ENCODE measurements at regions not wholly inside any gene's neighbourhood (a gene's known extent, or its start where the extent isn't known, plus 50 kb on each side); places are given as distances from the start of the nearest gene placed in this dataset.
"Not testable (repeated sequence)": the region's sequence is repeated elsewhere in the genome, so short reads cannot be mapped to it uniquely, and the experiment has no call there.

GRCh38 chr12:90543841-90544240, 411.1 kb downstream of the CCER1 start:
- Histone ChIP-seq H3K4me1 (ENCODE audit: control insufficient read depth in 1 of 2, insufficient read depth in 2 of 2, low read length in 2 of 2) (no peaks in the 10 kb centered on the region), H3K27ac (ENCODE audit: low read length) (no peak overlapping the region), H3K36me3 (ENCODE audit: control insufficient read depth in 1 of 2, insufficient read depth in 2 of 2, low read length in 2 of 2) (no peaks in the 10 kb centered on the region), H3K9me3 (ENCODE audit: control insufficient read depth in 1 of 2, low read length in 2 of 2) (no peaks in the 10 kb centered on the region), H3K27me3 (ENCODE audit: low read depth, low read length) (no peaks in the 10 kb centered on the region), H3K4me3 (ENCODE audit: low read depth in 1 of 2, low read length in 2 of 2) (no peak overlapping the region)

DNA sequence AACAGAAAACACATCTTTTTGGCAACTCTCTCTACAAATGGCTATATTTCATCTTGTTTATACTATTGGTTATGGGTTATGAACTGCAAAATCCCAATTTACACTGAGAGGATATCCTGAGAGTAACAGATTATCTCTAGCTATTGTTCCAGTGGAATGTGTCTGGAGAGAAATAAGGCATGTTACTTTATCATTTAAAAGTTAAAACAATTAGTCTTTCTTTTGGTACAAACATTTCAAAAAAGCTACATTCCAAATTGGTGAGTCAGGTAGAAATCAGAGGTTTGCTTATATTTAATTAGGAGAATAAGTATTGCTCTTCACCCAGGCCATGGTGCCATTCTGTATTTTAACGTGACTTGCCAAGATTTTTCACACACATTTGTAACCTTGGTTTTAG, 411.6 kb downstream of the CCER1 start:
- Histone ChIP-seq H3K27me3 (ENCODE audit: low read depth, low read length) (no peaks in the 10 kb centered on the region), H3K4me1 (ENCODE audit: control insufficient read depth in 1 of 2, insufficient read depth in 2 of 2, low read length in 2 of 2) (no peaks in the 10 kb centered on the region), H3K27ac (ENCODE audit: low read length) (no peak overlapping the region), H3K36me3 (ENCODE audit: control insufficient read depth in 1 of 2, insufficient read depth in 2 of 2, low read length in 2 of 2) (no peaks in the 10 kb centered on the region), H3K4me3 (ENCODE audit: low read depth in 1 of 2, low read length in 2 of 2) (no peak overlapping the region), H3K9me3 (ENCODE audit: control insufficient read depth in 1 of 2, low read length in 2 of 2) (no peaks in the 10 kb centered on the region)

DNA sequence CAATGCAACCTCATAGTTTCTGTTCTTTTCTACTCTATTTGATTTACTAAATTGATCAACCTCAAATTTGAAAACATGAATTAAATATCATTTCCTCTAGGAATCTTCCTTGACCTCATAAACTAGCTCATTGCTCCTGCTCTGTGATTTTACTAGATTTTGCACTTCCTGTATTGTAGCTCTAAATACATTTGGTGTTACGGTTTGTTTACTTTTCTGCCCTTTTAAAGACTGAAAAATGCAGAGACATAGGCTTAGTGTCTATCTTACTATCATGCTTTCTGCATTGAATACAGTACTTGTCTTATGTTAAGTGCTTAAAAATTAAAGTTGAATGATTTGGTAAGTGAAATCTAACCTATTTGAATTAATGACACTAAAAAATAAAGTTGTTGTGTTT, 412.1 kb downstream of the CCER1 start:
- not testable (repeated sequence) for H3K27ac ChIP-seq (ENCODE audit: low read length); H3K9me3 ChIP-seq (ENCODE audit: control insufficient read depth in 1 of 2, low read length in 2 of 2); H3K4me3 ChIP-seq (ENCODE audit: low read depth in 1 of 2, low read length in 2 of 2); H3K4me1 ChIP-seq (ENCODE audit: control insufficient read depth in 1 of 2, insufficient read depth in 2 of 2, low read length in 2 of 2); H3K36me3 ChIP-seq (ENCODE audit: control insufficient read depth in 1 of 2, insufficient read depth in 2 of 2, low read length in 2 of 2); H3K27me3 ChIP-seq (ENCODE audit: low read depth, low read length)

GRCh38 chr12:90533828-90534227, 421.1 kb downstream of the CCER1 start:
- not testable (repeated sequence) for H3K36me3 ChIP-seq (ENCODE audit: control insufficient read depth in 1 of 2, insufficient read depth in 2 of 2, low read length in 2 of 2); H3K9me3 ChIP-seq (ENCODE audit: control insufficient read depth in 1 of 2, low read length in 2 of 2); H3K27me3 ChIP-seq (ENCODE audit: low read depth, low read length); H3K27ac ChIP-seq (ENCODE audit: low read length); H3K4me3 ChIP-seq (ENCODE audit: low read depth in 1 of 2, low read length in 2 of 2); H3K4me1 ChIP-seq (ENCODE audit: control insufficient read depth in 1 of 2, insufficient read depth in 2 of 2, low read length in 2 of 2)

GRCh38 chr12:90520002-90520734, 434.8 kb downstream of the CCER1 start:
- peaks cover 0 to 5% of the 10 kb centered on the region in 2 donors for H3K4me1 ChIP-seq (ENCODE audit: control insufficient read depth in 1 of 2, insufficient read depth in 2 of 2, low read length in 2 of 2)
- H3K9me3 ChIP-seq (ENCODE audit: control insufficient read depth in 1 of 2, low read length in 2 of 2): no peaks in the 10 kb centered on the region
- H3K4me3 ChIP-seq (ENCODE audit: low read depth in 1 of 2, low read length in 2 of 2): no peak overlapping the region
- no peak overlapping the region for H3K27ac ChIP-seq (ENCODE audit: low read length)
- H3K36me3 ChIP-seq (ENCODE audit: control insufficient read depth in 1 of 2, insufficient read depth in 2 of 2, low read length in 2 of 2): no peaks in the 10 kb centered on the region
- H3K27me3 ChIP-seq (ENCODE audit: low read depth, low read length): no peaks in the 10 kb centered on the region

GRCh38 chr12:90519285-90519684, 435.7 kb downstream of the CCER1 start:
- H3K27me3 ChIP-seq (ENCODE audit: low read depth, low read length): no peaks in the 10 kb centered on the region
- peaks cover 0 to 13% of the 10 kb centered on the region in 2 donors for H3K4me1 ChIP-seq (ENCODE audit: control insufficient read depth in 1 of 2, insufficient read depth in 2 of 2, low read length in 2 of 2)
- H3K9me3 ChIP-seq (ENCODE audit: control insufficient read depth in 1 of 2, low read length in 2 of 2): no peaks in the 10 kb centered on the region
- H3K36me3 ChIP-seq (ENCODE audit: control insufficient read depth in 1 of 2, insufficient read depth in 2 of 2, low read length in 2 of 2): no peaks in the 10 kb centered on the region
- H3K27ac ChIP-seq (ENCODE audit: low read length): no peak overlapping the region
- no peak overlapping the region for H3K4me3 ChIP-seq (ENCODE audit: low read depth in 1 of 2, low read length in 2 of 2)

GRCh38 chr12:90515199-90516175, 439.5 kb downstream of the CCER1 start:
- H3K36me3 ChIP-seq (ENCODE audit: control insufficient read depth in 1 of 2, insufficient read depth in 2 of 2, low read length in 2 of 2): no peaks in the 10 kb centered on the region
- peaks cover 0 to 14% of the 10 kb centered on the region in 2 donors for H3K4me1 ChIP-seq (ENCODE audit: control insufficient read depth in 1 of 2, insufficient read depth in 2 of 2, low read length in 2 of 2)
- H3K27me3 ChIP-seq (ENCODE audit: low read depth, low read length): no peaks in the 10 kb centered on the region
- no peak overlapping the region for H3K4me3 ChIP-seq (ENCODE audit: low read depth in 1 of 2, low read length in 2 of 2)
- H3K9me3 ChIP-seq (ENCODE audit: control insufficient read depth in 1 of 2, low read length in 2 of 2): no peaks in the 10 kb centered on the region
- no peak overlapping the region for H3K27ac ChIP-seq (ENCODE audit: low read length)

DNA sequence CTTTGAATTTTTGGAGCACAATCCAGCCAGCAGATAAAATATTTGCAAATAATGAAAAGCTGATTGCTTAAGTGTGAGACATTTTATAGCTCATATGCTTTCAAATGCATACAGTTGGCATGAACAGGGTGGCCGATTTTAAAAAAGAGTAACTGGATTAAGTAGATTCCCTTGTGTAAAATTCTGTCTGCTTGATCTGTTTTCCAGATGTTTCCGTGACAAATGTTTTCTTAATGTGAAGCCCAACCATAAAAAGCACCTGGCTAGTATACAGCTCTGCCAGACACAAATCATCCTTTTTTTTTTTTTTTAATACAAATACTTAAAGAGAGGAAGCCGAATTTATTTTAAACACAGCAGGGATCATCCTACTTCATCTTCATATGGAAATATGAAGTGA, 440.7 kb downstream of the CCER1 start:
- no peaks in the 10 kb centered on the region for H3K9me3 ChIP-seq (ENCODE audit: control insufficient read depth in 1 of 2, low read length in 2 of 2)
- H3K27ac ChIP-seq (ENCODE audit: low read length): no peak overlapping the region
- H3K4me3 ChIP-seq (ENCODE audit: low read depth in 1 of 2, low read length in 2 of 2): no peak overlapping the region
- no peaks in the 10 kb centered on the region for H3K36me3 ChIP-seq (ENCODE audit: control insufficient read depth in 1 of 2, insufficient read depth in 2 of 2, low read length in 2 of 2)
- H3K4me1 ChIP-seq (ENCODE audit: control insufficient read depth in 1 of 2, insufficient read depth in 2 of 2, low read length in 2 of 2): peaks cover 0 to 14% of the 10 kb centered on the region in 2 donors
- H3K27me3 ChIP-seq (ENCODE audit: low read depth, low read length): no peaks in the 10 kb centered on the region

GRCh38 chr12:90512518-90512917, 442.5 kb downstream of the CCER1 start:
- Histone ChIP-seq H3K27me3 (ENCODE audit: low read depth, low read length) (no peaks in the 10 kb centered on the region), H3K36me3 (ENCODE audit: control insufficient read depth in 1 of 2, insufficient read depth in 2 of 2, low read length in 2 of 2) (no peaks in the 10 kb centered on the region)

GRCh38 chr12:90510948-90511347, 444.0 kb downstream of the CCER1 start:
- Histone ChIP-seq H3K36me3 (ENCODE audit: control insufficient read depth in 1 of 2, insufficient read depth in 2 of 2, low read length in 2 of 2) (no peaks in the 10 kb centered on the region), H3K4me3 (ENCODE audit: low read depth in 1 of 2, low read length in 2 of 2) (no peak overlapping the region), H3K9me3 (ENCODE audit: control insufficient read depth in 1 of 2, low read length in 2 of 2) (no peaks in the 10 kb centered on the region), H3K27me3 (ENCODE audit: low read depth, low read length) (no peaks in the 10 kb centered on the region), H3K27ac (ENCODE audit: low read length) (no peak overlapping the region), H3K4me1 (ENCODE audit: control insufficient read depth in 1 of 2, insufficient read depth in 2 of 2, low read length in 2 of 2) (peaks cover 0 to 13% of the 10 kb centered on the region in 2 donors)

More at GRCh38 chr12:90512518-90512917, 442.5 kb downstream of the CCER1 start:
- H3K27ac ChIP-seq (ENCODE audit: low read length): no peak overlapping the region
- no peaks in the 10 kb centered on the region for H3K9me3 ChIP-seq (ENCODE audit: control insufficient read depth in 1 of 2, low read length in 2 of 2)
- H3K4me3 ChIP-seq (ENCODE audit: low read depth in 1 of 2, low read length in 2 of 2): no peak overlapping the region
- H3K4me1 ChIP-seq (ENCODE audit: control insufficient read depth in 1 of 2, insufficient read depth in 2 of 2, low read length in 2 of 2): peaks cover 0 to 14% of the 10 kb centered on the region in 2 donors

GRCh38 chr12:90504806-90505205, 450.2 kb downstream of the CCER1 start:
- Histone ChIP-seq H3K36me3 (ENCODE audit: control insufficient read depth in 1 of 2, insufficient read depth in 2 of 2, low read length in 2 of 2) (no peaks in the 10 kb centered on the region), H3K27me3 (ENCODE audit: low read depth, low read length) (no peaks in the 10 kb centered on the region), H3K4me3 (ENCODE audit: low read depth in 1 of 2, low read length in 2 of 2) (no peak overlapping the region), H3K27ac (ENCODE audit: low read length) (no peak overlapping the region), H3K9me3 (ENCODE audit: control insufficient read depth in 1 of 2, low read length in 2 of 2) (no peaks in the 10 kb centered on the region), H3K4me1 (ENCODE audit: control insufficient read depth in 1 of 2, insufficient read depth in 2 of 2, low read length in 2 of 2) (no peaks in the 10 kb centered on the region)

Measured in muscle layer of duodenum (tissue), 2 donors.